IPS DF 6.9 (cell line): ENCODE measurements at regions not wholly inside any gene's neighbourhood (a gene's known extent, or its start where the extent isn't known, plus 50 kb on each side); places are given as distances from the start of the nearest gene placed in this dataset.
"Not testable (repeated sequence)": the region's sequence is repeated elsewhere in the genome, so short reads cannot be mapped to it uniquely, and the experiment has no call there.

Experiments used
- DNase-seq: peaks from one replicate; pipeline ENCODE4 v3.0.0-alpha.2; 2013; ENCODE audit warnings: low read depth, low spot score
- H3K27ac ChIP-seq: one replicate; pipeline ENCODE4 v1.5.1; 2013; ENCODE audit warnings: low read length, control low read depth
- H3K27me3 ChIP-seq: 2 replicates; pipeline ENCODE4 v1.6.1; 2013; ENCODE audit warnings: mild to moderate bottlenecking, low read length; ENCODE audit not compliant: control insufficient read depth, insufficient read depth
- H3K36me3 ChIP-seq: 2 replicates; pipeline ENCODE4 v1.6.1; 2013; ENCODE audit warnings: low read length; ENCODE audit not compliant: control insufficient read depth, insufficient read depth
- H3K4me1 ChIP-seq: 2 replicates; pipeline ENCODE4 v1.6.1; 2013; ENCODE audit warnings: low read length; ENCODE audit not compliant: control insufficient read depth, insufficient read depth
- H3K4me3 ChIP-seq: 2 replicates; pipeline ENCODE4 v1.5.1; 2013; ENCODE audit warnings: mild to moderate bottlenecking, low read length
- H3K9me3 ChIP-seq: 2 replicates; pipeline ENCODE4 v1.6.1; 2013; ENCODE audit warnings: low read length, inconsistent platforms; ENCODE audit not compliant: control insufficient read depth, insufficient read depth
- WGBS: extraction: QIAGEN DNeasy Blood & Tissue Kit; methylation state at CpG from one replicate; pipeline ENCODE4 v1.1.7; 2013; ENCODE audit warnings: mixed read lengths, missing lambda C conversion rate; ENCODE audit not compliant: insufficient read length, insufficient coverage; 5-methylcytosine and 5-hydroxymethylcytosine counted together

- Histone ChIP-seq H3K4me3 (no peak overlapping the region), H3K9me3 (no peaks in the 10 kb centered on the region; the same call in 1 of the 2 replicates), H3K4me1 (no peaks in the 10 kb centered on the region), H3K27me3 (no peaks in the 10 kb centered on the region), H3K27ac (no peak overlapping the region), H3K36me3 (no peaks in the 10 kb centered on the region)
- no peak for DNase-seq
- WGBS, result no CpG with 5 or more reads among the region's 2 CpGs
Observed at GRCh38 chr14:45799511-45799910, 546.5 kb upstream of the MIS18BP1 start.

DNA sequence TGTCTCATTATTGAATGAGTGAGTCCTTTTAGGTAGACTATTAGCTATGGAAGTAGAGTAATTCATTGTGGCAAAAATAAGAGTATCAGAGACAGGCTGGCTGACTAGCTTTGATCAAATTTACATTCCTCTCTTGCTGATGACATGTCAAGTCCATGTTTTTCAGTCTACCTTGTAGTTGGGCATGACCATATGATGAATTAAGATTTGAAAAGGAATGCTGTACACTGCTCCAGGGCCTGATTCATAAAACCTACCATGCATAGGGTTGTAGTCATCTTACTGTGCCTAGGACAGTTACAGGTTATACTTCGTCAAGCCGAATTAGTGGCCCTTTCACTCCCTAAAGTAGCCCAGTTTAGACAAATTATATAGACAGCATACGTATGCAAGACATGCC, 545.7 kb upstream of the MIS18BP1 start:
- Histone ChIP-seq H3K36me3 (no peaks in the 10 kb centered on the region), H3K9me3 (no peaks in the 10 kb centered on the region; the same call in 1 of the 2 replicates), H3K4me1 (no peaks in the 10 kb centered on the region), H3K27ac (no peak overlapping the region), H3K4me3 (no peak overlapping the region), H3K27me3 (no peaks in the 10 kb centered on the region)
- DNase-seq, result no peak
- no CpG with 5 or more reads among the region's 3 CpGs for WGBS

- DNase-seq, H3K9me3 ChIP-seq, H3K36me3 ChIP-seq, H3K4me1 ChIP-seq, H3K4me3 ChIP-seq, H3K27me3 ChIP-seq, H3K27ac ChIP-seq: not testable (repeated sequence)
- WGBS, result no CpG with 5 or more reads among the region's 8 CpGs
Observed at GRCh38 chr14:45796006-45796405, 543.0 kb upstream of the MIS18BP1 start.

- H3K27me3 ChIP-seq, result no peaks in the 10 kb centered on the region
- no peak overlapping the region for H3K27ac ChIP-seq
- H3K4me3 ChIP-seq, result no peak overlapping the region
- H3K36me3 ChIP-seq, result no peaks in the 10 kb centered on the region
- H3K4me1 ChIP-seq, result no peaks in the 10 kb centered on the region
- no CpG with 5 or more reads among the region's 4 CpGs for WGBS
- DNase-seq, result no peak
- H3K9me3 ChIP-seq, result peaks cover 2% of the 10 kb centered on the region
Observed at GRCh38 chr14:45793081-45793480, 540.1 kb upstream of the MIS18BP1 start.

GRCh38 chr14:45790293-45790692, 537.3 kb upstream of the MIS18BP1 start:
- Histone ChIP-seq H3K9me3 (peaks cover 8% of the 10 kb centered on the region), H3K4me3 (no peak overlapping the region), H3K36me3 (no peaks in the 10 kb centered on the region), H3K27ac (no peak overlapping the region), H3K4me1 (no peaks in the 10 kb centered on the region), H3K27me3 (no peaks in the 10 kb centered on the region)
- DNase-seq, result no peak
- WGBS, result no CpG with 5 or more reads among the region's 1 CpG

- no peaks in the 10 kb centered on the region for H3K36me3 ChIP-seq
- DNase-seq, result no peak
- no peaks in the 10 kb centered on the region for H3K27me3 ChIP-seq
- no peak overlapping the region for H3K27ac ChIP-seq
- WGBS, result no CpG with 5 or more reads among the region's 2 CpGs
- no peak overlapping the region for H3K4me3 ChIP-seq
- H3K4me1 ChIP-seq, result no peaks in the 10 kb centered on the region
- H3K9me3 ChIP-seq, result peaks cover 8% of the 10 kb centered on the region
Observed at GRCh38 chr14:45787167-45787566, 534.2 kb upstream of the MIS18BP1 start.

GRCh38 chr14:45786266-45786665, 533.3 kb upstream of the MIS18BP1 start:
- Histone ChIP-seq H3K4me3 (no peak overlapping the region), H3K9me3 (peaks cover 8% of the 10 kb centered on the region), H3K36me3 (no peaks in the 10 kb centered on the region), H3K4me1 (no peaks in the 10 kb centered on the region), H3K27me3 (no peaks in the 10 kb centered on the region), H3K27ac (no peak overlapping the region)
- no peak for DNase-seq
- WGBS, result no CpG with 5 or more reads among the region's 1 CpG

GRCh38 chr14:45785240-45785639, 532.2 kb upstream of the MIS18BP1 start:
- H3K4me1 ChIP-seq, result no peaks in the 10 kb centered on the region
- no peak overlapping the region for H3K4me3 ChIP-seq
- H3K36me3 ChIP-seq, result no peaks in the 10 kb centered on the region
- H3K27me3 ChIP-seq, result no peaks in the 10 kb centered on the region
- peaks cover 8% of the 10 kb centered on the region for H3K9me3 ChIP-seq
- DNase-seq, result no peak
- H3K27ac ChIP-seq, result no peak overlapping the region
- no CpG with 5 or more reads among the region's 1 CpG for WGBS

DNA sequence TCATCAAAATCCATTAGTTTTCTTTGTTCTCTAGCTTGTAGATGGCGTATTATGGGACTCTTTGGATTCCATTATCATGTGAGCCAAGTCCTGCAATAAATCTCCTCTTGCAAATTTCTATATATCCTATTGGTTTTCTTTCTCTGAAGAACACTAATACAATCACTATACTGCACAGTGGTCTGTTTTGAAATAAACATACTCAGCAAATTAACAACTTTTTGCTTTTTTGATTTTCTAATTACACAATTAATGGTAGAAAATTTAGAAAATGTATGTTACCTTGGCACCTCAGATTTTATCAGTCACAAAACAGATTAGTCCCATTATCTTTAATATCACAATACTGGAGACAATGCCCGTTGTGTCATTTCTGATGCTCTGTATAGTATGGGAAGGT, 513.2 kb upstream of the MIS18BP1 start:
- Histone ChIP-seq H3K4me1 (no peaks in the 10 kb centered on the region), H3K27me3 (no peaks in the 10 kb centered on the region), H3K9me3 (no peaks in the 10 kb centered on the region), H3K36me3 (no peaks in the 10 kb centered on the region), H3K27ac (no peak overlapping the region), H3K4me3 (no peak overlapping the region)
- no peak for DNase-seq
- no CpG with 5 or more reads among the region's 2 CpGs for WGBS

DNA sequence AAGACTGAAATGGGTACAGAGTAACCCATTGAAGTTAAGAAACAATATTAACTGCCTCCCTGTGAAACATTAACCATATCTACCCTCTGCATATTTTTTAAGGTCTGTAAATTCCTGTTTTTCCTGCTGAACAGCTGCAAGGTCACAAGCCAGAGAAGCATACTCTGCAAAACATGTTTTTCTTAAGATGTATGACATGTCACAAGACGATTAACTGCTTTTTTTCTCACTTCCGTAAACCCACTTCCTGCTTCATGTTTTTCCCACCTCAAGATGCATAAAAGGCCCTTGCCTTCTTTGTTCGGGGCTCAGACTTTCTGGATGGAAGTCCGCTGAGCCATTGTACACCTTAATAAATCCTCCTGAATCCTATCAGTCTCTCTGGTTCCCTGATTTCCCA, 504.7 kb upstream of the MIS18BP1 start:
- no peak overlapping the region for H3K27ac ChIP-seq
- H3K4me1 ChIP-seq, result no peaks in the 10 kb centered on the region
- H3K4me3 ChIP-seq, result no peak overlapping the region
- H3K27me3 ChIP-seq, result no peaks in the 10 kb centered on the region
- no peak for DNase-seq
- H3K36me3 ChIP-seq, result no peaks in the 10 kb centered on the region
- no CpG with 5 or more reads among the region's 4 CpGs for WGBS
- no peaks in the 10 kb centered on the region for H3K9me3 ChIP-seq

DNA sequence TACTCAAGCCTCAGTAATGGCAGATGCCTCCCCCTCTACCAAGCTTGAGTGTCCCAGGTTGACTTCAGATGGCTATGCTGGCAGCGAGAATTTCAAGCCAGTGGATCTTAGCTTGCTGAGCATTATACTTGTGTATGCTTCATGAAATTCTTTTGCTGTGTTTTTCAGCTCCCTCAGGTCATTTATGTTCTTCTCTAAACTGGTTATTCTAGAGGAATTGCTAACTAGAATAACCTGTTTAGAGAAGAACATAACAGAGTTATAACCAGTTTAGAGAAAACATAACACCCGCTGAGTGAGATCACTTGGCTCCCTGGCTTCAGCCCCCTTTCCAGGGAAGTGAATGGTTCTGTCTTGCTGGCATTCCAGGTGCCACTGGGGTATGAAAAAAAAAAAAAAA, 503.4 kb upstream of the MIS18BP1 start:
- not testable (repeated sequence) for DNase-seq, H3K4me1 ChIP-seq, H3K9me3 ChIP-seq, H3K36me3 ChIP-seq, H3K27ac ChIP-seq, H3K4me3 ChIP-seq, H3K27me3 ChIP-seq
- no CpG with 5 or more reads among the region's 2 CpGs for WGBS
